ENCODE measurements at regions not wholly inside any gene's neighbourhood (a gene's known extent, or its start where the extent isn't known, plus 50 kb on each side); places are given as distances from the start of the nearest gene placed in this dataset.
A peak's percentile ranks its signal among the peaks of the same experiment; 100 is the strongest.

- TF ChIP-seq CTCF (IDR thresholded peaks at IDR 0.05), result peak in 3 of 7 experiments; percentile 15 to 26 (median 19)
- TF ChIP-seq POLR2A (IDR thresholded peaks at IDR 0.05), result no peak
These were observed 283.1 kb upstream of the ADAMTSL1 start for GRCh38 chr9:18190671-18191374.
